ENCODE measurements at regions not wholly inside any gene's neighbourhood (a gene's known extent, or its start where the extent isn't known, plus 50 kb on each side); places are given as distances from the start of the nearest gene placed in this dataset.

GRCh38 chr21:27189870-27190269, 223.0 kb upstream of the ADAMTS5 start:
- in situ Hi-C loops (cut with MboI) (no loop called here), intact Hi-C loops (cut with micrococcal nuclease) (no loop called here)
- ATAC-seq = no peak
- no peak for DNase-seq (ENCODE audit: extremely low read depth in 1 of 4, low spot score in 3 of 4)
- TF ChIP-seq ZNF696 (CRISPR knock-in tag; conservative IDR thresholded peaks at IDR 0.05) (no peak), SAP30 (IDR thresholded peaks at IDR 0.05; ENCODE audit: borderline replicate concordance, insufficient read depth, low read depth, low read length, poor library complexity, severe bottlenecking) (no peak), PHF8 (IDR thresholded peaks at IDR 0.05; ENCODE audit: borderline replicate concordance, low read length) (no peak), PTBP1 (IDR thresholded peaks at IDR 0.05; ENCODE audit: low read depth, low read length) (no peak), TEAD1 (CRISPR knock-in tag; IDR thresholded peaks at IDR 0.05) (no peak), MXI1 (IDR thresholded peaks at IDR 0.05; ENCODE audit: low read depth, low read length) (no peak)
- Histone ChIP-seq H3K4me2 (ENCODE audit: insufficient read depth, low read length) (no peak overlapping the region), H3K79me2 (ENCODE audit: control insufficient read depth, insufficient read depth, low read length) (no peaks in the 10 kb centered on the region), H3K4me3 (no peak overlapping the region), H3K27ac (ENCODE audit: extremely low read depth, low read depth, low read length) (no peak overlapping the region), H3K36me3 (ENCODE audit: control insufficient read depth, insufficient read depth, low read length) (no peaks in the 10 kb centered on the region), H3K4me1 (replicated peaks in 1 of 2; ENCODE audit: control insufficient read depth in 2 of 2, insufficient read depth in 2 of 2, low read length in 2 of 2) (no peaks in the 10 kb centered on the region), H4K20me1 (replicated peaks; ENCODE audit: control insufficient read depth, insufficient read depth, low read length) (no peaks in the 10 kb centered on the region), H3K9me1 (ENCODE audit: control insufficient read depth, insufficient read depth, low read length) (no peaks in the 10 kb centered on the region), H3K9me3 (replicated peaks; ENCODE audit: control insufficient read depth, insufficient read depth, low read depth, low read length) (peaks cover 2% of the 10 kb centered on the region; the same call in 1 of the 2 replicates), H3K27me3 (ENCODE audit: control insufficient read depth in 2 of 2, insufficient read depth in 2 of 2, low read length in 2 of 2) (no peaks in the 10 kb centered on the region), H2AFZ (ENCODE audit: low read depth, low read length) (no peak overlapping the region), H3K9ac (ENCODE audit: insufficient read depth in 1 of 2, low read depth in 2 of 2, low read length in 2 of 2) (no peak overlapping the region)
- WGBS (ENCODE audit: insufficient coverage, low coverage, missing lambda C conversion rate) = 0% methylated on average over 5 of the region's 5 CpGs
- CTCF ChIA-PET (ENCODE audit: low intra/inter-chr PET ratio) = no interaction called here
- FAIRE-seq = no peak
- BruUV-seq (replicated peaks) = no TSS peak
- POLR2A ChIA-PET = no interaction called here

GRCh38 chr21:27173053-27173452, 206.2 kb upstream of the ADAMTS5 start:
- no peak overlapping the region for H3K4me3 ChIP-seq
- H3K4me1 ChIP-seq (replicated peaks in 1 of 2; ENCODE audit: control insufficient read depth in 2 of 2, insufficient read depth in 2 of 2, low read length in 2 of 2) = no peaks in the 10 kb centered on the region
- no peaks in the 10 kb centered on the region for H4K20me1 ChIP-seq (replicated peaks; ENCODE audit: control insufficient read depth, insufficient read depth, low read length)
- no peak for ATAC-seq
- H3K9me1 ChIP-seq (ENCODE audit: control insufficient read depth, insufficient read depth, low read length) = no peaks in the 10 kb centered on the region
- CTCF ChIA-PET (ENCODE audit: low intra/inter-chr PET ratio) = no interaction called here
- BruUV-seq (replicated peaks) = no TSS peak
- no peak overlapping the region for H3K9ac ChIP-seq (ENCODE audit: insufficient read depth in 1 of 2, low read depth in 2 of 2, low read length in 2 of 2)
- H3K79me2 ChIP-seq (ENCODE audit: control insufficient read depth, insufficient read depth, low read length) = no peaks in the 10 kb centered on the region
- TF ChIP-seq HDAC8 (tag; IDR thresholded peaks at IDR 0.05) (no peak), MTA3 (IDR thresholded peaks at IDR 0.05; ENCODE audit: borderline replicate concordance) (no peak), RBM25 (IDR thresholded peaks at IDR 0.05; ENCODE audit: low read depth, low read length, severe bottlenecking) (no peak), RUNX1 (IDR thresholded peaks at IDR 0.05; ENCODE audit: low read depth) (no peak)
- H3K4me2 ChIP-seq (ENCODE audit: insufficient read depth, low read length) = no peak overlapping the region
- no peak for FAIRE-seq
- H3K36me3 ChIP-seq (ENCODE audit: control insufficient read depth, insufficient read depth, low read length) = no peaks in the 10 kb centered on the region
- H3K27ac ChIP-seq (ENCODE audit: extremely low read depth, low read depth, low read length) = no peak overlapping the region
- no peak for DNase-seq (ENCODE audit: extremely low read depth in 1 of 4, low spot score in 3 of 4)
- H3K9me3 ChIP-seq (replicated peaks; ENCODE audit: control insufficient read depth, insufficient read depth, low read depth, low read length) = no peaks in the 10 kb centered on the region; the same call in 1 of the 2 replicates
- intact Hi-C loops (cut with micrococcal nuclease) = no loop called here
- no peaks in the 10 kb centered on the region for H3K27me3 ChIP-seq (ENCODE audit: control insufficient read depth in 2 of 2, insufficient read depth in 2 of 2, low read length in 2 of 2)
- in situ Hi-C loops (cut with MboI) = no loop called here
- POLR2A ChIA-PET = no interaction called here
- H2AFZ ChIP-seq (ENCODE audit: low read depth, low read length) = no peak overlapping the region
